Sigmoid colon (tissue), 6 donors: ENCODE measurements at regions not wholly inside any gene's neighbourhood (a gene's known extent, or its start where the extent isn't known, plus 50 kb on each side); places are given as distances from the start of the nearest gene placed in this dataset.

ENCODE experiments used
- DNase-seq: peaks from one replicate; pipeline ENCODE4 v3.0.0-alpha.2; 2019
- H3K27ac ChIP-seq, 4 donors: fragments of 200-600 bp; sonication (generic); one replicate each; pipeline ENCODE4 v1.5.1; 2016 to 2019; ENCODE audit warnings: mild to moderate bottlenecking in 1 of 4
- H3K27me3 ChIP-seq, 3 donors: fragments of 200-600 bp; sonication (generic); one replicate each; pipeline ENCODE4 v1.5.1; 2019; ENCODE audit warnings: mild to moderate bottlenecking in 1 of 3
- H3K36me3 ChIP-seq, 4 donors: fragments of 200-600 bp; sonication (generic); one replicate each; pipeline ENCODE4 v1.5.1; 2016 to 2019
- H3K4me1 ChIP-seq, 4 donors: fragments of 200-600 bp; sonication (generic); one replicate each; pipeline ENCODE4 v1.5.1; 2017 to 2019
- H3K4me3 ChIP-seq, 4 donors: fragments of 200-600 bp; sonication (generic); one replicate each; pipeline ENCODE4 v1.5.1; 2017 to 2019; ENCODE audit warnings: mild to moderate bottlenecking in 2 of 4, moderate library complexity in 1 of 4
- H3K9me3 ChIP-seq, 4 donors: fragments of 200-600 bp in 3 of 4; sonication (generic) in 3 of 4; one replicate each; pipeline versions ENCODE4 v1.5.1 to v1.6.1; 2013 to 2019
- EP300 ChIP-seq, 4 donors: sonication (generic); formaldehyde crosslinking; IDR thresholded peaks; one replicate each; pipeline ENCODE4 v1.6.1; 2017; ENCODE audit warnings: antibody characterized with exemption in 4 of 4
- POLR2A ChIP-seq, 2 donors: fragments of 450-650 bp; IDR thresholded peaks; one replicate each; pipeline ENCODE4 v1.6.1; 2016; ENCODE audit warnings: antibody characterized with exemption in 2 of 2, mild to moderate bottlenecking in 2 of 2, moderate library complexity in 2 of 2
- POLR2AphosphoS5 ChIP-seq, 4 donors: sonication (generic); formaldehyde crosslinking; IDR thresholded peaks; one replicate each; pipeline ENCODE4 v1.6.1; 2017; ENCODE audit warnings: antibody characterized with exemption in 4 of 4
- WGBS, 2 donors: extraction: QIAGEN DNeasy Blood & Tissue Kit; methylation state at CpG; one replicate each; pipeline ENCODE4 v1.1.7; 2013; 5-methylcytosine and 5-hydroxymethylcytosine counted together
- intact Hi-C: fragments of 100-400 bp; cut with DNase I; formaldehyde crosslinking; loops from one replicate; pipeline ENCODE4 v1.15.1; 2023
- TF ChIP-seq, protein P1 (sequence below), 4 experiments: fragments of 450-650 bp in 3 of 4; fragments of 200-600 bp in 1 of 4; IDR thresholded peaks; one replicate each; pipeline ENCODE4 v1.5.1; 2016 to 2019; ENCODE audit warnings: antibody characterized with exemption in 4 of 4, mild to moderate bottlenecking in 3 of 4, moderate library complexity in 2 of 4
- donor health status: healthy with polysubstance abuse.
- donor health status: healthy.

DNA sequence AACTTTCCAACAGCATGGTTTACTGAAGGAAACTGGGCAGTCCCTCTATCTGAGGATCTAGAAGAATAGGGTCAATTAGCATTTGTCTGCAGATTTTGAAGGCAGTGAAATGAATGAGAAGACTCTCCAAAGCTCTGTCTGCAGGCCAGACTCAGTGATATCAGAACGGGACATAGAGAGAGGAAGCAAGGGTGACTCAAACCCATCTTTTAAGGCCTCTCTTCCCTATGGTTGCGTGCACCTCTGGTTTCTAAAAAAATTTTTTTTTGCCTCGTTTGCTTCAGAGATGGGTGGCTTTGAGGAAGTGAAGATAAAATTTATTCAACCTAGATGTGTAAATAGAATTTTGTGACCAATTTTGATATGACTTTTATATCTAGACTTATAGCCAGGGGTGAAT lies 71.9 kb upstream of the HOXC13 start:
- TF ChIP-seq, protein P1, sequence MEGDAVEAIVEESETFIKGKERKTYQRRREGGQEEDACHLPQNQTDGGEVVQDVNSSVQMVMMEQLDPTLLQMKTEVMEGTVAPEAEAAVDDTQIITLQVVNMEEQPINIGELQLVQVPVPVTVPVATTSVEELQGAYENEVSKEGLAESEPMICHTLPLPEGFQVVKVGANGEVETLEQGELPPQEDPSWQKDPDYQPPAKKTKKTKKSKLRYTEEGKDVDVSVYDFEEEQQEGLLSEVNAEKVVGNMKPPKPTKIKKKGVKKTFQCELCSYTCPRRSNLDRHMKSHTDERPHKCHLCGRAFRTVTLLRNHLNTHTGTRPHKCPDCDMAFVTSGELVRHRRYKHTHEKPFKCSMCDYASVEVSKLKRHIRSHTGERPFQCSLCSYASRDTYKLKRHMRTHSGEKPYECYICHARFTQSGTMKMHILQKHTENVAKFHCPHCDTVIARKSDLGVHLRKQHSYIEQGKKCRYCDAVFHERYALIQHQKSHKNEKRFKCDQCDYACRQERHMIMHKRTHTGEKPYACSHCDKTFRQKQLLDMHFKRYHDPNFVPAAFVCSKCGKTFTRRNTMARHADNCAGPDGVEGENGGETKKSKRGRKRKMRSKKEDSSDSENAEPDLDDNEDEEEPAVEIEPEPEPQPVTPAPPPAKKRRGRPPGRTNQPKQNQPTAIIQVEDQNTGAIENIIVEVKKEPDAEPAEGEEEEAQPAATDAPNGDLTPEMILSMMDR (IDR thresholded peaks at IDR 0.05): no peak
- TF ChIP-seq POLR2A (IDR thresholded peaks at IDR 0.05): no peak
- TF ChIP-seq POLR2AphosphoS5 (IDR thresholded peaks at IDR 0.05): no peak
- no peak for TF ChIP-seq EP300 (IDR thresholded peaks at IDR 0.05)
- DNase-seq: no peak
- H3K4me3 ChIP-seq: no peak overlapping the region
- 53 to 75% methylated on average over 3 of the region's 3 CpGs for WGBS, 2 donors
- no peak overlapping the region for H3K27ac ChIP-seq
- H3K36me3 ChIP-seq: no peaks in the 10 kb centered on the region
- H3K27me3 ChIP-seq: peaks cover 0 to 6% (median 2%) of the 10 kb centered on the region in 3 donors
- no peaks in the 10 kb centered on the region for H3K4me1 ChIP-seq
- no peaks in the 10 kb centered on the region for H3K9me3 ChIP-seq
- intact Hi-C loops: no loop called here

DNA sequence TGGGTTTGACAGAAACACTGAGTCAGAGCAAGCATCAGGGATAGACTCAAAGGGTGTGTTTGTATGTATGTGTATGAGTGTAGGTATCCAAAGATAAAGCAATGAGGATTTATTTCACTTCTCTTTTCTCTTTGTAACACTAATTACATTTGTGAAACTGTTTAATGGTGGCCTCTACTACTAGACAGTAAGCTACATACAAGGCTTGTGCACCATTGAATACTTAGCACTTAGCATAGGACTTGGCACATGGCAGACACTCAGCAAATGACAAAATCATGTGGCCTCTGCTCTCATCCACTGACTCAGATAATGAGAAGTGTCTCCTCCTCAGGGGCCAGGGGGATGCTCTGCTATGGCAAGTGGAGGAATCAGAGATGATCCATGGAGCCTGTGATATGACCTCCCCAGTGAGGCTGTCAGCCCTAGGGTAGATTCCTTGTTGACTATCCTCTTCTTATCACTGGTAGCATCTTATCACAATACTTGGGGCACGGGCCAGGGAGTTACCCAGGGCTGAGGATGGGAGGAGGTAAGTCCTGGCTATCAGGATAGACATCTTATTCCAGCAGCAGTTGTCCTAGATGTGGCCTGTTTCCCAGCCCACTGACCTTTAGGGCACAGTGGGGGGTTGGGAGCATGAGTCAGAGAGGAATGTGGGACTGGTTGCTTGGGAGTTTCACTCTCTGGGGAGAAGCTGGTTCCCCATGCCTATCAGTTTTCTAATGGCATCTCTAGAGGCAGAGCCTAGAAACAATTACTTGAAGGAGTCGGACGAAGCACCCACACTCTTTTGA lies 71.2 kb upstream of the HOXC13 start:
- Histone ChIP-seq H3K4me3 (no peak overlapping the region), H3K27me3 (peaks cover 0 to 10% (median 8%) of the 10 kb centered on the region in 3 donors), H3K36me3 (no peaks in the 10 kb centered on the region), H3K4me1 (no peaks in the 10 kb centered on the region), H3K27ac (no peak overlapping the region), H3K9me3 (no peaks in the 10 kb centered on the region)
- 34 to 48% methylated on average over 3 of the region's 3 CpGs for WGBS, 2 donors
- no peak for DNase-seq
- TF ChIP-seq POLR2A (IDR thresholded peaks at IDR 0.05): no peak
- intact Hi-C loops: no loop called here

DNA sequence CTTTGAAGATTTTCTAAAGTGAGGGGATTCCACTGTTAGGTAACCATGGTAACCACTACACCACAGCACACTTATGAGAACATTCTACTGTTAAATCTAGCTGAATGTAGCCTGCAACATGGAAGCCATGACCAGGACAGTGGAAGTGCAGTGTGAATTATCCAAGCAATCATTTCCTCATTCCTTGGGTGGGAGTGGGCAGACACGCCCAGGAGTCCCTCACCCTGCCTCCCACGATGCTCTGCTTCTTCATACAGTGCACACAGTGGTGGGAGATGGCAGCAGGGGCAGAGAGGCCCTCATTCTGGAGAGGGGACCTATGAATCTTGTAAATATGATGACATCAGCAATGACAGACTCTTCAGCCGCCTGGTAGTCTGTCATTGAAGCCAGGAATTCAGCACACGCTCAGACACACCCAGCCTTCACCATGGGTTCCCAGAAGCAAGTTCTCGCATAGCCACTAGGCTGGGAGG lies 70.1 kb upstream of the HOXC13 start:
- no peak for DNase-seq
- Histone ChIP-seq H3K27ac (no peak overlapping the region), H3K36me3 (no peaks in the 10 kb centered on the region), H3K9me3 (no peaks in the 10 kb centered on the region), H3K4me1 (no peaks in the 10 kb centered on the region), H3K27me3 (peaks cover 0 to 14% (median 8%) of the 10 kb centered on the region in 3 donors), H3K4me3 (no peak overlapping the region)
- WGBS, 2 donors: 36 to 72% methylated on average over 5 of the region's 5 CpGs
- intact Hi-C loops: no loop called here
- TF ChIP-seq EP300 (IDR thresholded peaks at IDR 0.05): no peak
- TF ChIP-seq POLR2A (IDR thresholded peaks at IDR 0.05): no peak
- TF ChIP-seq, protein P1 (IDR thresholded peaks at IDR 0.05): no peak

DNA sequence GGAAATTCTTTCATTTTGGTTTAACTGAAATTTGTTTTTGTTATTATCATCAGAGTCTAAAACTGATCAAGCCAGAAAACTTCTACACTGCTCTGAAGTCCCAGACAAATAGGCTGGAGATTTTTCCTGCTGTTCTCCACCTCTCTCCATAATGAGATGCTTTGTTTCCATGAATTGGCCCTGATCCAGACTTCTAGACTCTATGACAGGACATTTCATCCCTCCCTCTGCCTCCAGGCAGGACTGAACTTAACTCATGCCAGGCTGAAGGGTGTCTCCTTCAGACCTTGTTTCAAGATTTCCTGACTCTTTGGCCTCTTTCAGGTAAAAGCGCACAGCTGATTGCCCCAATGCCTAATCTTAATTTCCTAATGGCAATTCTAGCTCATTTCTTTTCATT lies 69.1 kb upstream of the HOXC13 start:
- no peak overlapping the region for H3K27ac ChIP-seq
- intact Hi-C loops: no loop called here
- H3K4me3 ChIP-seq: no peak overlapping the region
- peaks cover 0 to 14% (median 8%) of the 10 kb centered on the region in 3 donors for H3K27me3 ChIP-seq
- no peaks in the 10 kb centered on the region for H3K36me3 ChIP-seq
- DNase-seq: no peak
- 97 to 100% methylated on average over 1 of the region's 1 CpG for WGBS, 2 donors
- no peaks in the 10 kb centered on the region for H3K9me3 ChIP-seq
- no peak for TF ChIP-seq POLR2A (IDR thresholded peaks at IDR 0.05)
- TF ChIP-seq EP300 (IDR thresholded peaks at IDR 0.05): no peak
- no peak for TF ChIP-seq POLR2AphosphoS5 (IDR thresholded peaks at IDR 0.05)
- TF ChIP-seq, protein P1 (IDR thresholded peaks at IDR 0.05): no peak
- no peaks in the 10 kb centered on the region for H3K4me1 ChIP-seq

DNA sequence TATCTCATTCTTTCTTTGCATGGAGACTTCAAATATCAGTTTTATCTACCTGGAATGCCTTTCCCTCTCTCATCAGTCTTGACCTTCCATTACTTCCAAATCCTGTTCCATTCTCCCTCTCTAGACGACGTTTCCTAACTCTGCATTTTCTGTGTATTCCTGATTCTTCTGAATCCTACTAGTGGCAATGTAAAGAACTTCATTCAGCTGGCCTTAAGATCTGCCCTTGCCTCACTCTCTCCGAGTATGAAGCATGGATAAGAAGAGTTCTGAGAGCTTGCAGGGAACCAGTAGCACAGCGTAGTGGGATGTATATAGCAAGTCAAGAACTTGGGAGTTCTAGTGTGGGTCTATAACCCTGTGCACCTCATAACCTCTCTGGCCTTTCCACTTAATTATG lies 68.5 kb upstream of the HOXC13 start:
- TF ChIP-seq, protein P1 (IDR thresholded peaks at IDR 0.05): no peak
- TF ChIP-seq EP300 (IDR thresholded peaks at IDR 0.05) (no peak), POLR2AphosphoS5 (IDR thresholded peaks at IDR 0.05) (no peak), POLR2A (IDR thresholded peaks at IDR 0.05) (no peak)
- Histone ChIP-seq H3K27ac (no peak overlapping the region), H3K36me3 (no peaks in the 10 kb centered on the region), H3K9me3 (no peaks in the 10 kb centered on the region), H3K27me3 (peaks cover 0 to 14% (median 10%) of the 10 kb centered on the region in 3 donors), H3K4me1 (no peaks in the 10 kb centered on the region), H3K4me3 (no peak overlapping the region)
- no peak for DNase-seq
- 76 to 81% methylated on average over 4 of the region's 4 CpGs for WGBS, 2 donors
- intact Hi-C loops: no loop called here
